GM12873 (cell line): ENCODE measurements at regions not wholly inside any gene's neighbourhood (a gene's known extent, or its start where the extent isn't known, plus 50 kb on each side); places are given as distances from the start of the nearest gene placed in this dataset.

Experiments
- TF ChIP-seq, protein P1 (sequence below): IDR thresholded peaks from 2 replicates; pipeline ENCODE4 v1.5.1; 2012; ENCODE audit warnings: low read depth, mild to moderate bottlenecking, moderate library complexity, low read length, control low read depth; ENCODE audit not compliant: insufficient read depth; ENCODE audit errors: missing control alignments

DNA sequence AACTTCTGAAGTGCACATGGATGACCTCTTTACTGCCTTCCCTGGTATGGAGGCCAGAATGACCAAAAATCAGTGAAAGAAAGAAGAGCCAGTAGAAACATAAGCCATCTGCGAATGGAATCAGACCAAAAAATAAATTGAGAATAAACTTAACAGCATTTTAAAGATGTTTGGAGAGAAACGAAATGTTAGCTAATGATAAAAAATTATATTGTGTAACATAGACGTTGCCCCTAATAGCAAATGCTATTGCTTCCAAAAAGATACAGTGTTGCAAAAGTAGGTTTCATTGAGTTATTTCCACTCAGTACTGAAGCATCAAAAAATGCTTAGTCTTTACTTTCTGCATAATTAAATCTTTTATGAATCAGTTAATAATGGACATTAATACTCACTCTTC, 371.7 kb downstream of the LIG4 start:
- TF ChIP-seq, protein P1, sequence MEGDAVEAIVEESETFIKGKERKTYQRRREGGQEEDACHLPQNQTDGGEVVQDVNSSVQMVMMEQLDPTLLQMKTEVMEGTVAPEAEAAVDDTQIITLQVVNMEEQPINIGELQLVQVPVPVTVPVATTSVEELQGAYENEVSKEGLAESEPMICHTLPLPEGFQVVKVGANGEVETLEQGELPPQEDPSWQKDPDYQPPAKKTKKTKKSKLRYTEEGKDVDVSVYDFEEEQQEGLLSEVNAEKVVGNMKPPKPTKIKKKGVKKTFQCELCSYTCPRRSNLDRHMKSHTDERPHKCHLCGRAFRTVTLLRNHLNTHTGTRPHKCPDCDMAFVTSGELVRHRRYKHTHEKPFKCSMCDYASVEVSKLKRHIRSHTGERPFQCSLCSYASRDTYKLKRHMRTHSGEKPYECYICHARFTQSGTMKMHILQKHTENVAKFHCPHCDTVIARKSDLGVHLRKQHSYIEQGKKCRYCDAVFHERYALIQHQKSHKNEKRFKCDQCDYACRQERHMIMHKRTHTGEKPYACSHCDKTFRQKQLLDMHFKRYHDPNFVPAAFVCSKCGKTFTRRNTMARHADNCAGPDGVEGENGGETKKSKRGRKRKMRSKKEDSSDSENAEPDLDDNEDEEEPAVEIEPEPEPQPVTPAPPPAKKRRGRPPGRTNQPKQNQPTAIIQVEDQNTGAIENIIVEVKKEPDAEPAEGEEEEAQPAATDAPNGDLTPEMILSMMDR, result no peak

DNA sequence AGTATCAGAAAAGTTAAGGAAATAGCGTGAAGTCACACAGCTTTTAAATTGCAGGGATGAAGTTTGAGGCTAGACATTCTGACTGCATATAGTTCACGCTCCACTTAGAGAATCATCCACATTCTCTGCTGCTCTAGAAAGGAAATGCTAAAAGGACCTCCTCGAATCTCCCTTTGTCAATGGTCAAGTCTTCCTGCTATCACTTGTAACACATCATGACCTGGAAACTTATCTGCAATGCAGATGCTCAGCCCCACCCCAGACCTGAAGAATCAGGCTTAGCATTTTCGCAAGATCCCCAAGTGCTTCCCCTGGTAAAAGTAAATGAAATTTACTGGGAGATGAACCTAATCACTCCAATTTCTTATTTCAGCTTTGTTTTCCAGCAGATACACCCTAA, 372.1 kb downstream of the LIG4 start:
- TF ChIP-seq, protein P1, result no peak

DNA sequence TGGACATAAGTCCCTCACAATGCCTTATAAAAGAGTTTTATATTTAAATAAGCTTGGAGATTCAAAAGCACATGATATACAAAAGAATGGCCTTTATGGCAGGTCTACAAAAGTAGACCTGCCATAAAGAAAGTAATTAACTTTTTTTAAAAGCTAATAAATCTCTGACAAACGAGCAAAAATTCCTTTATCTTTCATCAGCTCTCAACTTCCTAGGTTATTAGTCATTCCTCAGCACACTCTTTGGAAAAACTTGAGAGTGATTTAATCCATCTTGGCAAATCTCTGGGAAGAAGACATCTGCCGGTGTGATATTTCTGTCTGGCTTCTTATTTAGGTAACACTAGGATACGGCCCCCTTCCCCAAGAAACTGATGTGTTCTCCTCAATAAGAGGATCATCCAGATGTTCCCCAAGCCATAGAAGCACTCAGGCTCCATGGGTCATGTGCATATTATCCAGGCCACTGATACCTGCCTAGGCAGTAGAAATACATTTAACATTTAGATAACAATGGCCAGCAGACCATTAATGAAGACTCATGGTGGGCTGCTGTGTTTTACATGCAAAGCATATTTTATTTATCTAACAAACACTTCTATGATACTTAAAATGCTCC, 372.7 kb downstream of the LIG4 start:
- TF ChIP-seq, protein P1, result no peak

DNA sequence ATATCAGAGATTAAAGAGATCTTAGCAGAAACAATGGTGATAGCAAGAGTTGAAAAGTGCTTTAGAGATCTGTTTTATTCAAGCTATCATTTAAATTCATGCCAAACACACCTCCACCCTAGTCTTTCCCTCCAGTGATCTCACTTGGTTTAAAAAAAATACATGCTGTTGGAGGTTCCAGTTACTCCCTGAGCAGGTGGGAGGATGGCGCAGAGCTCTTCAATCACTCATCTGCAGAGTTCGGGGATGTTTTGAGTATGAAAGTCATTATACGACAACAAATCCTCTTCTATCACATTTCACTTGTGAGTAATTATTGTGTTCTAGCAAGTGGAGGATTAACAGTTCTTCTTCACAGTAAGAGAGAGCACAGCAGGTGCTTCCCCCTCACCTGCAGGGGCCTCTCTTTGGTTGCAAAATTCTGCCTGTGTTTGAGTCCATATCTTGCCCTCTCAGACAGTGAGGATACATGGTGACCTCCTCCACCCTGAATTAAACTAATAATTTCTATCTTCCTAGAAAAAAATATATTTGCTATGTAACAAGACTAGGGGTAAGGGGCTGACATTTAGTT, 376.7 kb downstream of the LIG4 start:
- TF ChIP-seq, protein P1, result no peak

DNA sequence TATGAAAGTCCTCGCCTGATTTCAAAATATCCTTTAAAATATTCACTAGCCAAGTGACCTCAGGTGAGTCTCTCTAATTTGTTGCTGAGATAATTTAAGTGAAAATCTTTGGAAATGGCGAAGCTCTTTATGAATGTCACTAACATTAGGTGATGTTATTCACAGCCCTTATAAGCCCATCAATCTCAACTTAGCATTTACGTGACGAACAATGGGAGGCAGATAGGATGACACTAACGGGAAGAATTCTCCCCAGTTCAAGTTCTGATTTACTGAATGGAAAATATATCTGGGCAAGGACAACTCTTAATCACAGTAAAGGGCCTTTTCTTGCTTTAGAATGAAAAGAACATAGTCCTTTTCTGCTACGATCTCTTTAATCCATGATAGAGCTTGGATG, 378.7 kb downstream of the LIG4 start:
- TF ChIP-seq, protein P1, result no peak

DNA sequence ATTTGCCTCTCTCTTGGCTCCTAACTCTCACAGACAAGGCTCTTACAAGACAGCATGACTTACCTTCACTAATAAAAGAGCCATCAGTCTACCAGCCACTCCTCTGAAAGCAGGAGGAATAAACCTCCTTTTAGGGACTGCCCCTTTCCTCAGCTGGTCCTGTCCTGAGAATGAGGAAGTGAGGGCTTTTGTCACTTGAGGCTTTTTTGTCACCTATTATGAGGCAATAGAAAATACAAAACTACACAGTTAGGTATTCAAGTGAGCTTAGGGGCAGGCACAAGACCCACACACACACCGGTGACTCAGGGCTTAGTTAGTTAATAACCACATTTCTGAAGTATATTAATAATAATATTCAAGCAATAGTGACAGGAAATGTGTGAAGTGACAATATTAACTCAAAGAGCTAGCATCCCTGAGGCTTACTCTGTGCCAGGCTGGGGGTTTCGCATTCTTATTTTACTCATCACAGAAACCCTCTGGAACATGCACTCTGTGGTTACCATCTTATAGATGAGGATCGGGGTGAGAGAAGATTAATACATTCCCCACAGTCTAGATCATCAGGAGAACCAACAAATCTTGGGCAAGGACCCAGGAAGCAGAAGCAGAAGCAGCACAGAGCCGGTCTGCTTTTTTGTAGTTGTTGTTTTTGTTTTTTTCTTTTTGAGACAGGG, 379.9 kb downstream of the LIG4 start:
- TF ChIP-seq, protein P1, result no peak

DNA sequence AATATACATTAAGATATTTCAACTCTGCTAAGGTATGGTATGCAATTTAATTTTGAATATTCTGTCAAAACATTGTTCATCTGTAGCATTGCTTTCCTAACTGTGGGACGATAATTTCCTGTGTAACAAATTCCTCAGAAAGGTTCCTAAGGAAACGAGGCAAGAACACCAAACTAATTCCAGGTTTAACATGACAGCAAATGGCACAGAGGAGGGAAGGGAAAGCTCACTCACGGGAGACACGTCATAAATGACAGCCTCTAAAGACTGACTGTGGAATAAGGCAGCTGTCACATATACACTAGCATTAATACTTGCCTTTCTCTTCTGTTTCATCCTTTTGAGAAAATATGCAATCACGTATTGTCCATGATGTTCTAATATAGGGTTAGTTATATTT, 380.6 kb downstream of the LIG4 start:
- TF ChIP-seq, protein P1, result no peak
